CD8-positive, alpha-beta memory T cell (primary cell): ENCODE measurements at regions not wholly inside any gene's neighbourhood (a gene's known extent, or its start where the extent isn't known, plus 50 kb on each side); places are given as distances from the start of the nearest gene placed in this dataset.

Experiments
- CTCF ChIA-PET: fragments of 350-600 bp; sonication (Branson Sonifier 250); formaldehyde crosslinking; loops from one replicate; lab custom pipeline; 2021; ENCODE audit warnings: antibody characterized with exemption; lab: Charles Lee
- POLR2A ChIA-PET: fragments of 350-600 bp; sonication (Branson Sonifier 250); formaldehyde crosslinking; loops from one replicate; lab custom pipeline; 2021; ENCODE audit warnings: antibody characterized with exemption; lab: Charles Lee
- DNase-seq, 5 donors: peaks; one replicate each; pipeline versions ENCODE4 v3.0.0 to v3.0.0-alpha.2; 2020 to 2022; ENCODE audit warnings: mixed read lengths in 1 of 5
- H3K27ac ChIP-seq: one replicate; pipeline ENCODE4 v1.7.0; 2013; ENCODE audit warnings: low read depth, mild to moderate bottlenecking, low read length, moderate library complexity
- H3K27me3 ChIP-seq: 2 replicates; pipeline ENCODE4 v1.7.0; 2013; ENCODE audit warnings: low read length, mild to moderate bottlenecking; ENCODE audit not compliant: insufficient read depth, poor library complexity, severe bottlenecking
- H3K36me3 ChIP-seq: 2 replicates; pipeline ENCODE4 v1.7.0; 2013; ENCODE audit warnings: mild to moderate bottlenecking, low read length, moderate library complexity; ENCODE audit not compliant: insufficient read depth
- H3K4me1 ChIP-seq: 2 replicates; pipeline ENCODE4 v1.7.0; 2013; ENCODE audit warnings: mild to moderate bottlenecking, low read length, moderate library complexity; ENCODE audit not compliant: insufficient read depth
- H3K4me3 ChIP-seq: 2 replicates; pipeline ENCODE4 v1.7.0; 2013; ENCODE audit warnings: mild to moderate bottlenecking, low read length
- H3K9me3 ChIP-seq: 2 replicates; pipeline ENCODE4 v1.7.0; 2013; ENCODE audit warnings: mild to moderate bottlenecking, low read length
- H3K27ac Mint-ChIP-seq, 8 donors: one replicate each; pipeline ENCODE4 v1.8.0; 2020 to 2021; ENCODE audit warnings: mixed read lengths in 8 of 8, mild to moderate bottlenecking in 6 of 8, inconsistent platforms in 3 of 8, moderate library complexity in 3 of 8
- H3K27me3 Mint-ChIP-seq, 2 donors: one replicate each; pipeline ENCODE4 v1.8.0; 2020 to 2021; ENCODE audit warnings: mixed read lengths in 2 of 2, mild to moderate bottlenecking in 1 of 2, moderate library complexity in 1 of 2
- H3K36me3 Mint-ChIP-seq, 3 donors: one replicate each; pipeline ENCODE4 v1.8.0; 2020 to 2021; ENCODE audit warnings: mixed read lengths in 3 of 3, inconsistent platforms in 1 of 3, mild to moderate bottlenecking in 1 of 3
- H3K4me1 Mint-ChIP-seq, 3 donors: one replicate each; pipeline ENCODE4 v1.8.0; 2020 to 2021; ENCODE audit warnings: mixed read lengths in 3 of 3, inconsistent platforms in 1 of 3, mild to moderate bottlenecking in 1 of 3
- H3K4me3 Mint-ChIP-seq, 7 donors: one replicate each; pipeline ENCODE4 v1.8.0; 2020 to 2021; ENCODE audit warnings: mixed read lengths in 7 of 7, mild to moderate bottlenecking in 6 of 7, moderate library complexity in 4 of 7, inconsistent platforms in 2 of 7
- H3K9me3 Mint-ChIP-seq, 5 donors: one replicate each; pipeline ENCODE4 v1.8.0; 2020 to 2022; ENCODE audit warnings: mixed read lengths in 5 of 5, mild to moderate bottlenecking in 3 of 5, moderate library complexity in 2 of 5, inconsistent platforms in 1 of 5

DNA sequence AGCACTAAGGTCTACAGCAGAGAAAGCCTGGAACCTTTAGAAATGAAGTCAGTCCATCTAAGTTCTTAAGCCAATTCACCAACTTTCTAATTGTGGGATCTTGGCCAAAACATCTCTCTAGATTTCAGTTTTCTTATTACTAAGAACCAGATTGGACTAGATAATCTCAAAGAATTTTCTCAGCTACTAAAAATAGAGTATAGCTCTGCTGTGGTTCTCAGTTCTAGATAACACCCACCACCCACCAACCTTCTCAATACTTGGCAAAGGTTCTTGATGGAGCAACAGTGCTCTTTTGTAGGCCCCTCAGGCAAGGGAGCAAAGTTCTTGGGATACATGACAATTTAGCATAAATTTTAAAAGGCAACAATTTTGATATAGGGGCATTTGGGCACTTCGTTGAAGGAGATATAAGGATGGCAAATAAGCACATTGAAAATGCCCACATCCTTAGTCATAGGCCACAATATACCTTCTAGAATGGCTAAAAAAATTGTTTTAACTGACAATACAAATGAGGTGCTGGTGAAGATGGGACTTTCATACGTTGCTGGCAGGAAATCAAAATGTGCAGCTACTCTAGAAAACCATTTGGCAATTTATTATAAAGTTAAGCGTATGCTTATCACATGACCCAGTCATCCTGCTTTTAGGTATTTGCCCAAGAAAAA is 74.4 kb upstream of the TMEM132E start:
- POLR2A ChIA-PET, result no interaction called here
- Mint-ChIP-seq H3K4me3 (no peak overlapping the region), H3K27me3 (peaks cover 24 to 47% of the 10 kb centered on the region in 2 donors), H3K4me1 (no peaks in the 10 kb centered on the region), H3K27ac (no peak overlapping the region), H3K9me3 (peaks cover 0 to 3% (median 0%) of the 10 kb centered on the region in 5 donors), H3K36me3 (no peaks in the 10 kb centered on the region)
- CTCF ChIA-PET, result no interaction called here
- Histone ChIP-seq H3K9me3 (no peaks in the 10 kb centered on the region), H3K4me3 (no peak overlapping the region), H3K4me1 (no peaks in the 10 kb centered on the region), H3K36me3 (no peaks in the 10 kb centered on the region), H3K27me3 (peaks cover 6% of the 10 kb centered on the region), H3K27ac (no peak overlapping the region)
- DNase-seq, result no peak

DNA sequence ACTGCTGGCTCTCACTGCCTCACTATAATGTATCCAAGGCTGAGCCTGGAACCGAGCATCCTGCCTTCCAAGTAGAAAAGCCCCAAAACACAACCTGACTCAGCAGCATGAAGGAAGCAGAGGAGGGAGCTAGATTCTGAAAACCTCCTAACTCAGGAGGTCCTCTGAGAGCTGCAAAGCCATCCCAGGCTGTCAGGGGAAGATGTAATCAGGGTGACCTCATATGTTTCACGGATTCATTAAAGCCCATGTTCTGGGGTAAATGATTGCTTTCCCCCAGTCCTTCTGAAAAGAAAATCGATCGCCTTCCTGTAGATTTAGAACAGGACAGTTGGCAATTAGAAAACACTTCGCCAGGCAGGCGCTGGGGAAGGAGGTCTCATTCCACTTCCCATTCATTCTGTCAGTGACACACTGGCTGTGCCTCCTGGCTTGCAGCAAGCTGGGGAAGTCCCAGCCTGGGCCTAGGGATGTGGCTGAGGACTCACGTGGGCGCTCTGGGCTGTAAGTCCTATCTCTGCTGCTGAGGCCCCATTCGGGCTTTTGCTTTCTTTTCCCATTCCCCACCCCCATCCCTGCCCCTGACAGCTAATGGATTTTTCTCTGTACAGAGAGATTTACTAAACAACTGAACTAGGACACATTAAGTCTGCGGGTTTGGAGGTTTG is 75.7 kb upstream of the TMEM132E start:
- CTCF ChIA-PET, result interaction anchor here (1.1 kb wide), 1 partner anchor 134 kb away, joined by 3 read pairs; no protein-coding TSS in a partner anchor
- H3K4me1 Mint-ChIP-seq, result no peaks in the 10 kb centered on the region

DNA sequence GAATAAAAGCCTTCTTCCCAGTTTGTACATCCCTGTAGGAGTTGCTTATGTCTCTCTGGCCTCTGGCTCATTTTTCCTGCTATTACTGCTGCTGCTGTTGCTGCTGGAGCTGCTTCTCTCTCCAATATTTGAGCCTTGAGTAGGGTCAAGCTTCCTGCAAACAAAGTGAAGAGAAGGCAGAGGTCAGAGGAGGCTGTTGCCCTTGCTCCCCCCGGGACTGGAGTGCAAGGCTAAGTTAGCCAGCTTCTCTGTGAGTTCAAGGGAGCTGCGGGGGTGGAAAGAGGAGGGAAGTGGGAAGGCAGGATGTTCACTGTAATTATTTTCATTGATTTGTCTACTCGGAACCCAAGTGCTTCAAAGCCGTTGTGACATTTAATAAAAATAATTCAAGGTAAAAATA is 77.0 kb upstream of the TMEM132E start:
- H3K4me3 Mint-ChIP-seq, result no peak overlapping the region
- ChIA-PET POLR2A (no interaction called here), CTCF (no interaction called here)
- Histone ChIP-seq H3K27ac (no peak overlapping the region), H3K4me3 (no peak overlapping the region), H3K4me1 (no peaks in the 10 kb centered on the region), H3K36me3 (no peaks in the 10 kb centered on the region), H3K9me3 (no peaks in the 10 kb centered on the region), H3K27me3 (peaks cover 6% of the 10 kb centered on the region)
- no peak for DNase-seq
- H3K9me3 Mint-ChIP-seq, result peaks cover 0 to 3% (median 0%) of the 10 kb centered on the region in 5 donors
- no peaks in the 10 kb centered on the region for H3K4me1 Mint-ChIP-seq
- H3K27ac Mint-ChIP-seq, result peak overlapping the region in 1 of 8 donors; percentile 83
- H3K27me3 Mint-ChIP-seq, result peaks cover 18 to 42% of the 10 kb centered on the region in 2 donors
- no peaks in the 10 kb centered on the region for H3K36me3 Mint-ChIP-seq

More for the DNA sequence above, 75.7 kb upstream of the TMEM132E start:
- POLR2A ChIA-PET, result no interaction called here
- Histone ChIP-seq H3K36me3 (no peaks in the 10 kb centered on the region), H3K27me3 (peaks cover 6% of the 10 kb centered on the region), H3K4me3 (no peak overlapping the region), H3K27ac (no peak overlapping the region), H3K9me3 (no peaks in the 10 kb centered on the region), H3K4me1 (no peaks in the 10 kb centered on the region)
- Mint-ChIP-seq H3K4me3 (no peak overlapping the region), H3K27ac (no peak overlapping the region), H3K36me3 (no peaks in the 10 kb centered on the region), H3K27me3 (peaks cover 21 to 41% of the 10 kb centered on the region in 2 donors), H3K9me3 (peaks cover 0 to 3% (median 0%) of the 10 kb centered on the region in 5 donors)
- DNase-seq, result no peak

- Histone ChIP-seq H3K4me3 (no peak overlapping the region), H3K4me1 (no peaks in the 10 kb centered on the region), H3K27me3 (peaks cover 6% of the 10 kb centered on the region), H3K27ac (no peak overlapping the region), H3K9me3 (no peaks in the 10 kb centered on the region), H3K36me3 (no peaks in the 10 kb centered on the region)
- Mint-ChIP-seq H3K36me3 (no peaks in the 10 kb centered on the region), H3K9me3 (peaks cover 0 to 3% (median 0%) of the 10 kb centered on the region in 5 donors), H3K4me1 (no peaks in the 10 kb centered on the region), H3K4me3 (no peak overlapping the region), H3K27me3 (peaks cover 10 to 28% of the 10 kb centered on the region in 2 donors), H3K27ac (no peak overlapping the region)
- DNase-seq, result no peak
- CTCF ChIA-PET, result no interaction called here
- POLR2A ChIA-PET, result no interaction called here
Measured at GRCh38 chr17:34499576-34499975, 79.8 kb upstream of the TMEM132E start.

DNA sequence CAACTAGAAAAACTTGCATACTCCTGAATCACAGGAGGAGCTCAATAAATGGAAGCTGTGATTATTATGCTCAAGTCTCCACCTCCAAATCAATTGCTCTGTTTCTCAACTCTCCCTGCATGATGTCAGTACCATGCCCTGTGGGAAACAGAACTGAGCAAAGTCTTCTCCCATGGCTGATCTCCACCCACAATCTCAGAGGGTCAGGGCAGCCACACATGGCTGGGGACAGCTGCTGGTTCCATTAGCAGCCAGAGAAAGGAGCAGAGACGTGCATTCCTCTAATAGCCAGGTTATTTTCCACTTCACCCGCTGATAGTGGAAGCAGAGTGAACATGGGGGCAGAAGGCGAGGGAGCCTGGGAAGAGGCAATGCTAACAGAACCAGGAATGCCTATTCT is 85.5 kb upstream of the TMEM132E start:
- no peak for DNase-seq
- no peaks in the 10 kb centered on the region for H3K9me3 ChIP-seq
- ChIA-PET CTCF (interaction anchor here (0.6 kb wide), 1 partner anchor 1310 kb away, joined by 3 read pairs; no protein-coding TSS in a partner anchor), POLR2A (no interaction called here)
- no peaks in the 10 kb centered on the region for H3K27me3 ChIP-seq
- Mint-ChIP-seq H3K27me3 (peaks cover 15 to 48% of the 10 kb centered on the region in 2 donors), H3K4me1 (no peaks in the 10 kb centered on the region), H3K4me3 (no peak overlapping the region), H3K27ac (no peak overlapping the region), H3K9me3 (no peaks in the 10 kb centered on the region), H3K36me3 (no peaks in the 10 kb centered on the region)
- H3K27ac ChIP-seq, result no peak overlapping the region
- no peaks in the 10 kb centered on the region for H3K4me1 ChIP-seq
- no peaks in the 10 kb centered on the region for H3K36me3 ChIP-seq
- no peak overlapping the region for H3K4me3 ChIP-seq

DNA sequence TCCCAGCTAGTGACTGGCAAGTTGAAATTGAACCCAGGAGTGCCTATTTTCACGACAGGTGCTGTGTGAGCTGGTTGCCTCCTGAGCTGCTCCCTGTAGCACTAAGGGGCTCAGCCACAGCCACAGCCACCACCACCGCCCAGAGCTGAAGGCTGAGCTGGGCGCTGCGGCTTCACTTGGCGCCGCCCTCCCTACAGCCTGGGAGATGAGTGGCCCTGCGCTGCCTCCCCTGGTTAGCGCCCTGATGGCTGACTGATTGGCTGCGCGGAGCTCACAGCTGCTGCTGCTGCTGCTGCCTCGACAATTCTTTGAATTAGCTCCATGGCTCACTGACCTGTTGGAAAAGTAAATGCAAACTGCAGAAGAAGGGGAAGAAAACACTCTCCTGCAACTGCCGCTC is 91.8 kb upstream of the TMEM132E start:
- H3K4me3 Mint-ChIP-seq, result no peak overlapping the region
- Histone ChIP-seq H3K27ac (no peak overlapping the region), H3K27me3 (peaks cover 4% of the 10 kb centered on the region), H3K9me3 (no peaks in the 10 kb centered on the region), H3K4me1 (no peaks in the 10 kb centered on the region), H3K36me3 (no peaks in the 10 kb centered on the region), H3K4me3 (no peak overlapping the region)
- CTCF ChIA-PET, result no interaction called here
- no peaks in the 10 kb centered on the region for H3K4me1 Mint-ChIP-seq
- POLR2A ChIA-PET, result no interaction called here
- no peaks in the 10 kb centered on the region for H3K9me3 Mint-ChIP-seq
- peaks cover 16 to 66% of the 10 kb centered on the region in 2 donors for H3K27me3 Mint-ChIP-seq
- no peak overlapping the region for H3K27ac Mint-ChIP-seq
- no peaks in the 10 kb centered on the region for H3K36me3 Mint-ChIP-seq
- DNase-seq, result no peak

DNA sequence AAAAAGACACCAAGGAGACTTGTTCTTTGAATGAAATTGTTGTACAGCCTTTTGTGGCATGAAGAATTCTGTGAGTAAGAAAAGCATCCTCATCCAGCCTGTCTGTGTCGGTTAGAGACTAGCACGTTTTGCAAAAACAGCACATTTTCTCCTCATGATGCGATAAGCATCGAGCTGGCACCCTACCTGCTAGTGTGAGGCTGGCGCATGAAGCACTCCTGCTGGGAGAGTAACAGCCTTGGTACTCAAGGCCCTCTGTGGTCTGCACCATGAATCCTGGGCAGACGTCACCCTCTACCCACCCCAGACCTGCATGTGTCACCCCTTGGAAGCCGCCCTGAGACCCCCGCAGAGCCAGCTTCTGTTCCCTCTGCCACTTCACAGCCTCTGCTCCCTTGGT is 92.6 kb upstream of the TMEM132E start:
- Histone ChIP-seq H3K27ac (no peak overlapping the region), H3K27me3 (peaks cover 6% of the 10 kb centered on the region), H3K36me3 (no peaks in the 10 kb centered on the region), H3K4me3 (no peak overlapping the region), H3K9me3 (no peaks in the 10 kb centered on the region), H3K4me1 (no peaks in the 10 kb centered on the region)
- CTCF ChIA-PET, result no interaction called here
- POLR2A ChIA-PET, result no interaction called here
- DNase-seq, result no peak
- Mint-ChIP-seq H3K27me3 (peaks cover 20 to 68% of the 10 kb centered on the region in 2 donors), H3K36me3 (no peaks in the 10 kb centered on the region), H3K4me3 (no peak overlapping the region), H3K4me1 (no peaks in the 10 kb centered on the region), H3K27ac (no peak overlapping the region), H3K9me3 (no peaks in the 10 kb centered on the region)

DNA sequence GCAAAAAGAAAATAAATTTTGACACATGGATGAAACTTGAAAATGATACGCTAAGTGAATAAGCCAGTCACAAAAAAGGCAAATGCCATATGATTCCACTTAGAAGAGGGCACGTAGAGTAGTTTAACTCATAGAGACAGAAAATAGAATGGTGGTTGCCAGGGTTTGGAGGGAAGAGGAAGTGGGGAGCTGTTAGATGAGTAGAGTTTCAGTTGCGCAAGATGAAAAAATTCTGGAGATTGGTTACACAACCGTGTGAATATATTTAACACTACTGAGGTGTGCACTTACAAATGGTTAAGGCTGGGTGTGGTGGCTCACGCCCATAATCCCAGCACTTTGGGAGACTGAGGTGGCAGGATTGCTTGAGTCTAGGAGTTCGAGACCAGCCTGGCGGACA is 93.4 kb upstream of the TMEM132E start:
- no peak for DNase-seq
- Histone ChIP-seq H3K36me3 (no peaks in the 10 kb centered on the region), H3K27ac (no peak overlapping the region), H3K4me1 (no peaks in the 10 kb centered on the region), H3K4me3 (no peak overlapping the region), H3K27me3 (peaks cover 6% of the 10 kb centered on the region), H3K9me3 (no peaks in the 10 kb centered on the region)
- Mint-ChIP-seq H3K27me3 (peaks cover 21 to 66% of the 10 kb centered on the region in 2 donors), H3K9me3 (no peaks in the 10 kb centered on the region), H3K27ac (no peak overlapping the region), H3K4me3 (no peak overlapping the region), H3K4me1 (no peaks in the 10 kb centered on the region), H3K36me3 (no peaks in the 10 kb centered on the region)
- ChIA-PET POLR2A (no interaction called here), CTCF (no interaction called here)
